ENCODE measurements at regions not wholly inside any gene's neighbourhood (a gene's known extent, or its start where the extent isn't known, plus 50 kb on each side); places are given as distances from the start of the nearest gene placed in this dataset.

DNA sequence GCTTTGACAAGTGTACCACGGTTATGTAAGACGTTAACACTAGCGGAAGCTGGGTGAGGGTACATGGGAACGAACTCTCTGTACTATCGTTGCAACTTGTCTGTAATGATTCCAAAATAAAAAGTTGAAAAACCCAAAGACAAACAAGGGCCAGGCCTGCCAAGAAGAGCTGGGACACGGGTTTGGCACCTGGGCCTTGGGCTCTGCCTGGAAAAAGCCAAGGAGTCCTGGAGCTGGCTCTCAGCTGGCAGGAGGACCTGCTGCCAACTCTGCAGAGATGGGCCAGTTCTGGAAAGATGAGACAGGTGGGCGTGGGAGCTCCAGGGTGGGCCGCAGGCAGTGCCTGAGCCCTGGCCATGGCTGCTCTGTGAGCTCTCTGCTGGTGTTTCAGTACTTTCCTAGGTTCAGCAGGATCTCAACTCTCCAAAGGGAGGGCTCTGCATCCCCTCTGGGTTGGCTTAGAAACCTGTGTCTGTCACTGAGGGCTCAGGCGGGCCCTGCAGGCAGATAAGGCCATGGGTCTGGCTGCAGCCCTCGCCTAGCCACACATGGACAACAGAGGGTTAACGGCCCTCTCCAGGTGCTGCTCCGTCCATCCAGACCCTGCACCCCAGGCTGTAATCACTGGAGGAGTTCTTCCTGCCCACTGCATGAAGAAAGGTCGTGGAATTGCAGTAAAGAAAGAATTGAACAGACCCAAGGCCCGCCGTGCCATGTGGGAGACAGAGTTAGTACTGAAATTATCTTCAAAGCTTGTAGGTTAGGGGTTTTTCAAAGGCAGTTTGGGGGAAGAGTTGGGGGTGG, 89.9 kb downstream of the RHOB start (continued):
- TF ChIP-seq, protein P1, sequence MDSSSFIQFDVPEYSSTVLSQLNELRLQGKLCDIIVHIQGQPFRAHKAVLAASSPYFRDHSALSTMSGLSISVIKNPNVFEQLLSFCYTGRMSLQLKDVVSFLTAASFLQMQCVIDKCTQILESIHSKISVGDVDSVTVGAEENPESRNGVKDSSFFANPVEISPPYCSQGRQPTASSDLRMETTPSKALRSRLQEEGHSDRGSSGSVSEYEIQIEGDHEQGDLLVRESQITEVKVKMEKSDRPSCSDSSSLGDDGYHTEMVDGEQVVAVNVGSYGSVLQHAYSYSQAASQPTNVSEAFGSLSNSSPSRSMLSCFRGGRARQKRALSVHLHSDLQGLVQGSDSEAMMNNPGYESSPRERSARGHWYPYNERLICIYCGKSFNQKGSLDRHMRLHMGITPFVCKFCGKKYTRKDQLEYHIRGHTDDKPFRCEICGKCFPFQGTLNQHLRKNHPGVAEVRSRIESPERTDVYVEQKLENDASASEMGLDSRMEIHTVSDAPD (CRISPR knock-in tag; IDR thresholded peaks at IDR 0.05) = no peak
- TF ChIP-seq ZNF256 (CRISPR knock-in tag; conservative IDR thresholded peaks at IDR 0.05) (0 out of 2 replicates have a peak, but pooled peaks have one; percentile 12), ZNF430 (CRISPR knock-in tag; IDR thresholded peaks at IDR 0.05) (0 out of 2 replicates have a peak, but pooled peaks have one; percentile 23), KLF15 (CRISPR knock-in tag; IDR thresholded peaks at IDR 0.05; ENCODE audit: borderline replicate concordance) (no peak), ZNF546 (CRISPR knock-in tag; conservative IDR thresholded peaks at IDR 0.05) (peak; percentile 74), TAF1 (CRISPR knock-in tag; IDR thresholded peaks at IDR 0.05) (no peak), AGO2 (optimal IDR thresholded peaks at IDR 0.05; ENCODE audit: low read depth, low read length) (peak; percentile 36), ZNF460 (CRISPR knock-in tag; IDR thresholded peaks at IDR 0.05; ENCODE audit: borderline replicate concordance) (no peak), ZFP36L2 (CRISPR knock-in tag; IDR thresholded peaks at IDR 0.05) (no peak), ZNF17 (CRISPR knock-in tag; IDR thresholded peaks at IDR 0.05) (no peak), TBP (CRISPR knock-in tag; IDR thresholded peaks at IDR 0.05) (no peak), ZNF75D (CRISPR knock-in tag; IDR thresholded peaks at IDR 0.05; ENCODE audit: borderline replicate concordance) (no peak), ZNF670 (CRISPR knock-in tag; IDR thresholded peaks at IDR 0.05; ENCODE audit: borderline replicate concordance) (0 out of 2 replicates have a peak, but pooled peaks have one; percentile 77), GFI1 (CRISPR knock-in tag; IDR thresholded peaks at IDR 0.05; ENCODE audit: borderline replicate concordance) (no peak), PHF5A (CRISPR knock-in tag; IDR thresholded peaks at IDR 0.05; ENCODE audit: low read depth, unreplicated experiment) (no peak), ZBTB7B (CRISPR knock-in tag; IDR thresholded peaks at IDR 0.05) (peak; percentile 10; the same call in 1 of the 2 replicates), ZNF264 (CRISPR knock-in tag; IDR thresholded peaks at IDR 0.05) (no peak; the same call in 1 of the 2 replicates)
- TF ChIP-seq, protein P2, sequence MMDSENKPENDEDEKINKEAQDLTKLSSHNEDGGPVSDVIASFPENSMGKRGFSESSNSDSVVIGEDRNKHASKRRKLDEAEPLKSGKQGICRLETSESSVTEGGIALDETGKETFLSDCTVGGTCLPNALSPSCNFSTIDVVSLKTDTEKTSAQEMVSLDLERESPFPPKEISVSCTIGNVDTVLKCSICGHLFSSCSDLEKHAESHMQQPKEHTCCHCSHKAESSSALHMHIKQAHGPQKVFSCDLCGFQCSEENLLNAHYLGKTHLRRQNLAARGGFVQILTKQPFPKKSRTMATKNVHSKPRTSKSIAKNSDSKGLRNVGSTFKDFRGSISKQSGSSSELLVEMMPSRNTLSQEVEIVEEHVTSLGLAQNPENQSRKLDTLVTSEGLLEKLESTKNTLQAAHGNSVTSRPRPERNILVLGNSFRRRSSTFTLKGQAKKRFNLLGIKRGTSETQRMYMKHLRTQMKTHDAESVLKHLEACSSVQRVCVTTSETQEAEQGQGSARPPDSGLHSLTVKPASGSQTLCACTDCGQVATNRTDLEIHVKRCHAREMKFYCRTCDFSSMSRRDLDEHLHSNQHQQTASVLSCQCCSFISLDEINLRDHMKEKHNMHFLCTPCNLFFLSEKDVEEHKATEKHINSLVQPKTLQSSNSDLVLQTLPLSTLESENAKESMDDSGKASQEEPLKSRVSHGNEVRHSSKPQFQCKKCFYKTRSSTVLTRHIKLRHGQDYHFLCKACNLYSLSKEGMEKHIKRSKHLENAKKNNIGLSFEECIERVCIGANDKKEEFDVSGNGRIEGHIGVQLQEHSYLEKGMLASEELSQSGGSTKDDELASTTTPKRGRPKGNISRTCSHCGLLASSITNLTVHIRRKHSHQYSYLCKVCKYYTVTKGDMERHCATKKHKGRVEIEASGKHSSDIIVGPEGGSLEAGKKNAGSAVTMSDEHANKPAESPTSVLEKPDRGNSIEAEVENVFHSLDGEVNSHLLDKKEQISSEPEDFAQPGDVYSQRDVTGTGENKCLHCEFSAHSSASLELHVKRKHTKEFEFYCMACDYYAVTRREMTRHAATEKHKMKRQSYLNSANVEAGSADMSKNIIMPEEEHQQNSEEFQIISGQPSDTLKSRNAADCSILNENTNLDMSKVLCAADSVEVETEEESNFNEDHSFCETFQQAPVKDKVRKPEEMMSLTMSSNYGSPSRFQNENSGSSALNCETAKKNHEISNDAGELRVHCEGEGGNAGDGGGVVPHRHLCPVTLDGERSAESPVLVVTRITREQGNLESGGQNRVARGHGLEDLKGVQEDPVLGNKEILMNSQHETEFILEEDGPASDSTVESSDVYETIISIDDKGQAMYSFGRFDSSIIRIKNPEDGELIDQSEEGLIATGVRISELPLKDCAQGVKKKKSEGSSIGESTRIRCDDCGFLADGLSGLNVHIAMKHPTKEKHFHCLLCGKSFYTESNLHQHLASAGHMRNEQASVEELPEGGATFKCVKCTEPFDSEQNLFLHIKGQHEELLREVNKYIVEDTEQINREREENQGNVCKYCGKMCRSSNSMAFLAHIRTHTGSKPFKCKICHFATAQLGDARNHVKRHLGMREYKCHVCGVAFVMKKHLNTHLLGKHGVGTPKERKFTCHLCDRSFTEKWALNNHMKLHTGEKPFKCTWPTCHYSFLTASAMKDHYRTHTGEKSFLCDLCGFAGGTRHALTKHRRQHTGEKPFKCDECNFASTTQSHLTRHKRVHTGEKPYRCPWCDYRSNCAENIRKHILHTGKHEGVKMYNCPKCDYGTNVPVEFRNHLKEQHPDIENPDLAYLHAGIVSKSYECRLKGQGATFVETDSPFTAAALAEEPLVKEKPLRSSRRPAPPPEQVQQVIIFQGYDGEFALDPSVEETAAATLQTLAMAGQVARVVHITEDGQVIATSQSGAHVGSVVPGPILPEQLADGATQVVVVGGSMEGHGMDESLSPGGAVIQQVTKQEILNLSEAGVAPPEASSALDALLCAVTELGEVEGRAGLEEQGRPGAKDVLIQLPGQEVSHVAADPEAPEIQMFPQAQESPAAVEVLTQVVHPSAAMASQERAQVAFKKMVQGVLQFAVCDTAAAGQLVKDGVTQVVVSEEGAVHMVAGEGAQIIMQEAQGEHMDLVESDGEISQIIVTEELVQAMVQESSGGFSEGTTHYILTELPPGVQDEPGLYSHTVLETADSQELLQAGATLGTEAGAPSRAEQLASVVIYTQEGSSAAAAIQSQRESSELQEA (CRISPR knock-in tag; IDR thresholded peaks at IDR 0.05; ENCODE audit: not compliant biosample characterization) = peak; percentile 27
- TF ChIP-seq, protein P3, sequence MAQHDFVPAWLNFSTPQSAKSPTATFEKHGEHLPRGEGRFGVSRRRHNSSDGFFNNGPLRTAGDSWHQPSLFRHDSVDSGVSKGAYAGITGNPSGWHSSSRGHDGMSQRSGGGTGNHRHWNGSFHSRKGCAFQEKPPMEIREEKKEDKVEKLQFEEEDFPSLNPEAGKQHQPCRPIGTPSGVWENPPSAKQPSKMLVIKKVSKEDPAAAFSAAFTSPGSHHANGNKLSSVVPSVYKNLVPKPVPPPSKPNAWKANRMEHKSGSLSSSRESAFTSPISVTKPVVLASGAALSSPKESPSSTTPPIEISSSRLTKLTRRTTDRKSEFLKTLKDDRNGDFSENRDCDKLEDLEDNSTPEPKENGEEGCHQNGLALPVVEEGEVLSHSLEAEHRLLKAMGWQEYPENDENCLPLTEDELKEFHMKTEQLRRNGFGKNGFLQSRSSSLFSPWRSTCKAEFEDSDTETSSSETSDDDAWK (CRISPR knock-in tag; IDR thresholded peaks at IDR 0.05) = no peak

Data from HepG2 (cell line).